ENCODE measurements at regions not wholly inside any gene's neighbourhood (a gene's known extent, or its start where the extent isn't known, plus 50 kb on each side); places are given as distances from the start of the nearest gene placed in this dataset.

DNA sequence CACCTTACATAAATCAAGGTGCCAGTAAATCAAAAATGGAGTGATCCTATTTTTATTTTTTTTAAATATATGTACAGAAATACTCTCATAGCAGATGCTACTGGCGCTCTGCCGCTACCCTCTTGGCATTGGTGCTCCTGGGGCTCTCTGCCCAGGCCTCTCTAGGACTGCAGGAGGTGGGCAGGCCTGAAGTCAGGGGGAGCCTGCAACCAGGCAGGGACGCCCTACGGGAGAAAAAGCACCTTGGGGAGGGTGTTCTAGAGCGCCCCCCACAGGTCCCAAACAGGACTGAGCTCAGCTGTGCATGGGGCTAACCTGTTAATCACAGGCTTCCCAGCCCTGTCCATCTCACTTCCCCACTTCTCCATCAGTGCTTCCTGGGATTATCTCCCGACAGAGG, 192.5 kb downstream of the SHQ1 start:
- no peak for TF ChIP-seq FOS (IDR thresholded peaks at IDR 0.05; ENCODE audit: low read depth, low read length)
- no peak for TF ChIP-seq RAD21 (IDR thresholded peaks at IDR 0.05; ENCODE audit: low read length)
- TF ChIP-seq, protein P1, sequence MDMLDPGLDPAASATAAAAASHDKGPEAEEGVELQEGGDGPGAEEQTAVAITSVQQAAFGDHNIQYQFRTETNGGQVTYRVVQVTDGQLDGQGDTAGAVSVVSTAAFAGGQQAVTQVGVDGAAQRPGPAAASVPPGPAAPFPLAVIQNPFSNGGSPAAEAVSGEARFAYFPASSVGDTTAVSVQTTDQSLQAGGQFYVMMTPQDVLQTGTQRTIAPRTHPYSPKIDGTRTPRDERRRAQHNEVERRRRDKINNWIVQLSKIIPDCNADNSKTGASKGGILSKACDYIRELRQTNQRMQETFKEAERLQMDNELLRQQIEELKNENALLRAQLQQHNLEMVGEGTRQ (IDR thresholded peaks at IDR 0.05; ENCODE audit: low read depth, low read length), result no peak
- TF ChIP-seq POLR2A (IDR thresholded peaks at IDR 0.05; ENCODE audit: low read depth, low read length), result no peak
- no peak for TF ChIP-seq RFX5 (IDR thresholded peaks at IDR 0.05; ENCODE audit: low read depth, low read length)
- DNase-seq (no peak), ATAC-seq (ENCODE audit: low read depth) (no peak)
- Histone ChIP-seq H3K56ac (ENCODE audit: extremely low read depth, insufficient read depth, low read length) (no peak overlapping the region), H2AK9ac (replicated peaks; ENCODE audit: low read depth, low read length, poor library complexity) (no peak overlapping the region), H2BK15ac (ENCODE audit: low read depth, low read length) (no peak overlapping the region), H3K27ac (ENCODE audit: insufficient read depth, low read length) (no peak overlapping the region), H4K20me1 (ENCODE audit: insufficient read depth, low read length) (no peaks in the 10 kb centered on the region), H3K4me3 (ENCODE audit: insufficient read depth, low read depth, low read length) (no peak overlapping the region), H2BK5ac (ENCODE audit: low read depth, low read length, poor library complexity, severe bottlenecking) (no peak overlapping the region), H3K36me3 (ENCODE audit: control insufficient read depth, insufficient read depth, low read length) (no peaks in the 10 kb centered on the region), H2BK120ac (ENCODE audit: low read depth, low read length) (no peak overlapping the region), H3K9ac (ENCODE audit: low read depth, low read length) (no peak overlapping the region), H3K23ac (ENCODE audit: low read depth, low read length) (no peak overlapping the region), H3K9me1 (ENCODE audit: insufficient read depth, low read length) (no peaks in the 10 kb centered on the region), H4K5ac (ENCODE audit: low read depth, low read length) (no peak overlapping the region), H3K4me1 (ENCODE audit: control insufficient read depth, insufficient read depth, low read length) (no peaks in the 10 kb centered on the region), H3K27me3 (ENCODE audit: control insufficient read depth, insufficient read depth, low read length) (peaks cover 24% of the 10 kb centered on the region), H3K4ac (ENCODE audit: low read depth, low read length) (no peak overlapping the region), H3K18ac (ENCODE audit: low read depth, low read length) (no peak overlapping the region), H3K79me1 (ENCODE audit: low read depth in 1 of 2, low read length in 2 of 2) (no peaks in the 10 kb centered on the region), H3K9me3 (ENCODE audit: control insufficient read depth, insufficient read depth, low read length) (no peaks in the 10 kb centered on the region), H2AK5ac (ENCODE audit: low read depth, low read length) (no peak overlapping the region), H2BK20ac (ENCODE audit: low read depth, low read length) (no peak overlapping the region), H4K91ac (ENCODE audit: insufficient read depth, low read depth, low read length) (no peak overlapping the region), H2AFZ (replicated peaks; ENCODE audit: low read length, poor library complexity) (no peak overlapping the region), H4K8ac (ENCODE audit: low read depth in 2 of 2, low read length in 2 of 2) (no peak overlapping the region), H3K14ac (replicated peaks; ENCODE audit: low read depth, low read length) (no peak overlapping the region), H3K4me2 (ENCODE audit: low read depth, low read length) (no peak overlapping the region)
- WGBS, 2 experiments (ENCODE audit: extremely low coverage in 2 of 2, insufficient read length in 1 of 2), result no CpG with 5 or more reads among the region's 6 CpGs
- no TSS peak for BruUV-seq (replicated peaks)
- dilution Hi-C loops (cut with HindIII; ENCODE audit: low sequenced_read_pairs, unreplicated experiment) (no loop called here), in situ Hi-C loops (cut with MboI; ENCODE audit: low sequenced_read_pairs) (no loop called here), intact Hi-C loops (cut with micrococcal nuclease) (loop anchor here (5.0 kb wide), 1 partner anchor 427 kb away; no protein-coding TSS in a partner anchor)
- POLR2A ChIA-PET (ENCODE audit: unreplicated experiment), result no interaction called here
- CTCF ChIA-PET, result no interaction called here

Measured in IMR-90 (cell line).